Neural progenitor cell (in vitro differentiated cells): ENCODE measurements at regions not wholly inside any gene's neighbourhood (a gene's known extent, or its start where the extent isn't known, plus 50 kb on each side); places are given as distances from the start of the nearest gene placed in this dataset.

Source experiments
- EZH2 ChIP-seq: fragments of 200-600 bp; sonication (generic); IDR thresholded peaks from 2 replicates; pipeline ENCODE4 v1.6.1; 2017; ENCODE audit warnings: antibody characterized with exemption, mild to moderate bottlenecking, moderate library complexity
- EZH2phosphoT487 ChIP-seq: fragments of 200-600 bp; sonication (generic); IDR thresholded peaks from 2 replicates; pipeline ENCODE4 v1.6.1; 2017; ENCODE audit warnings: antibody characterized with exemption
- TF ChIP-seq, protein P1 (sequence below): fragments of 200-600 bp; sonication (generic); IDR thresholded peaks from 2 replicates; pipeline ENCODE4 v1.5.1; 2017; ENCODE audit warnings: antibody characterized with exemption, mild to moderate bottlenecking

DNA sequence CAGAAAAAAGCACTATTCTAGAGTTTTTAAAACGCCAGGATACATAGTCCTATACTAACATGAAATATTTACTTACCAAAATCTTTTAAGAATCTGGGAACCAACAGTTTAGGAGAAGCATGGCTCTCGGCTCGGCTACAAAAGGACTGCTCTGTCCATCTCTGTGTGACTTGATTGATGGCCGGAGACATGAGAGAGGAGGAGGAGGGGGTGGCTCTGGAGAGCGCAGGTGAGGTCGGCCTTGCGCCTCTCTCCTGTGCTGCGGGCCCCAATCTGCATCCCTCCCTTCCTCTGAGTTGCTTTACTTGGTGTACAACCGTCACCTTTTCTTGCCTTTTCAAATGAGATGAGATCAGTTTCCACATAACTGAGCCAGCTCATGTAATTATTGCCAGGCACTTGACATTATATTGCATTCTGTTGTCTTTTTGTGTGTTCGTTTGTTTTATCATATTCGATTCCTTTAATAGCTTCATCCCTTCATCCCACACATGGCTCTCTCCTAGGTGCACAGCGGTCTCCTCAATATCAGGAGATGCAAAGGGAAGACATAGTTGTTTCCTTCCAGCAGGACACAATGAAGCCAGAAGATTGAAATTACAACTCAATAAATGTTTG lies 87.8 kb upstream of the KLF6 start:
- TF ChIP-seq, protein P1, sequence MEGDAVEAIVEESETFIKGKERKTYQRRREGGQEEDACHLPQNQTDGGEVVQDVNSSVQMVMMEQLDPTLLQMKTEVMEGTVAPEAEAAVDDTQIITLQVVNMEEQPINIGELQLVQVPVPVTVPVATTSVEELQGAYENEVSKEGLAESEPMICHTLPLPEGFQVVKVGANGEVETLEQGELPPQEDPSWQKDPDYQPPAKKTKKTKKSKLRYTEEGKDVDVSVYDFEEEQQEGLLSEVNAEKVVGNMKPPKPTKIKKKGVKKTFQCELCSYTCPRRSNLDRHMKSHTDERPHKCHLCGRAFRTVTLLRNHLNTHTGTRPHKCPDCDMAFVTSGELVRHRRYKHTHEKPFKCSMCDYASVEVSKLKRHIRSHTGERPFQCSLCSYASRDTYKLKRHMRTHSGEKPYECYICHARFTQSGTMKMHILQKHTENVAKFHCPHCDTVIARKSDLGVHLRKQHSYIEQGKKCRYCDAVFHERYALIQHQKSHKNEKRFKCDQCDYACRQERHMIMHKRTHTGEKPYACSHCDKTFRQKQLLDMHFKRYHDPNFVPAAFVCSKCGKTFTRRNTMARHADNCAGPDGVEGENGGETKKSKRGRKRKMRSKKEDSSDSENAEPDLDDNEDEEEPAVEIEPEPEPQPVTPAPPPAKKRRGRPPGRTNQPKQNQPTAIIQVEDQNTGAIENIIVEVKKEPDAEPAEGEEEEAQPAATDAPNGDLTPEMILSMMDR: no peak
- no peak for TF ChIP-seq EZH2phosphoT487
- no peak for TF ChIP-seq EZH2
